Calu3 (cell line): ENCODE measurements at regions not wholly inside any gene's neighbourhood (a gene's known extent, or its start where the extent isn't known, plus 50 kb on each side); places are given as distances from the start of the nearest gene placed in this dataset.

Source experiments
- BruUV-seq: library from RNA; stranded (reverse); fragments of 400-500 nt; replicated peaks from 2 replicates; lab custom pipeline; 2021; lab: Mats Ljungman, UMichigan
- CTCF ChIA-PET: fragments of 300-600 bp; sonication (Branson Sonifier 250); formaldehyde crosslinking; loops from one replicate; lab custom pipeline; 2022; ENCODE audit warnings: antibody characterized with exemption; lab: Charles Lee
- DNase-seq: peaks from one replicate; pipeline ENCODE4 v3.0.0; 2022
- H3K27ac Mint-ChIP-seq: one replicate; pipeline ENCODE4 v1.8.0; 2022; ENCODE audit warnings: mixed read lengths; ENCODE audit not compliant: unreplicated experiment
- H3K27me3 Mint-ChIP-seq: one replicate; pipeline ENCODE4 v1.8.0; 2022; ENCODE audit warnings: mixed read lengths; ENCODE audit not compliant: unreplicated experiment
- H3K36me3 Mint-ChIP-seq: one replicate; pipeline ENCODE4 v1.8.0; 2022; ENCODE audit warnings: mild to moderate bottlenecking, moderate library complexity, mixed read lengths; ENCODE audit not compliant: insufficient read depth, unreplicated experiment
- H3K4me1 Mint-ChIP-seq: one replicate; pipeline ENCODE4 v1.8.0; 2022; ENCODE audit warnings: mild to moderate bottlenecking, low read depth, mixed read lengths; ENCODE audit not compliant: unreplicated experiment
- H3K4me3 Mint-ChIP-seq: one replicate; pipeline ENCODE4 v1.8.0; 2022; ENCODE audit warnings: mild to moderate bottlenecking, low read depth, moderate library complexity, mixed read lengths; ENCODE audit not compliant: unreplicated experiment
- H3K9me3 Mint-ChIP-seq: one replicate; pipeline ENCODE4 v1.8.0; 2022; ENCODE audit warnings: low read depth, mixed read lengths; ENCODE audit not compliant: unreplicated experiment
- CTCF ChIP-seq: fragments of 200-600 bp; IDR thresholded peaks from one replicate; pipeline ENCODE4 v1.8.0; 2022; ENCODE audit warnings: antibody characterized with exemption; ENCODE audit not compliant: unreplicated experiment
- intact Hi-C: fragments of 100-400 bp; cut with micrococcal nuclease; formaldehyde crosslinking; loops from one replicate; pipeline ENCODE4 v1.10.0; 2022; ENCODE audit not compliant: unreplicated experiment

- no TSS peak for BruUV-seq
- Mint-ChIP-seq H3K4me1 (peaks cover 31% of the 10 kb centered on the region), H3K4me3 (no peak overlapping the region), H3K9me3 (no peaks in the 10 kb centered on the region), H3K27me3 (no peaks in the 10 kb centered on the region), H3K36me3 (no peaks in the 10 kb centered on the region), H3K27ac (no peak overlapping the region)
- no peak for DNase-seq
- intact Hi-C loops: no loop called here
- CTCF ChIA-PET: no interaction called here
- no peak for TF ChIP-seq CTCF
Observed at GRCh38 chr18:39788383-39788782, 2166.7 kb upstream of the PIK3C3 start.

- CTCF ChIA-PET: interaction anchor here (1.4 kb wide), 1 partner anchor 11 kb away, joined by 3 read pairs; no protein-coding TSS in a partner anchor
Observed at GRCh38 chr18:39786477-39786876, 2168.6 kb upstream of the PIK3C3 start.

GRCh38 chr18:39784541-39784940 is 2170.5 kb upstream of the PIK3C3 start:
- H3K4me3 Mint-ChIP-seq: no peak overlapping the region
- no peaks in the 10 kb centered on the region for H3K36me3 Mint-ChIP-seq
- intact Hi-C loops: no loop called here
- no peak for TF ChIP-seq CTCF
- no TSS peak for BruUV-seq
- peaks cover 18% of the 10 kb centered on the region for H3K4me1 Mint-ChIP-seq
- no peak overlapping the region for H3K27ac Mint-ChIP-seq
- H3K27me3 Mint-ChIP-seq: no peaks in the 10 kb centered on the region
- no peaks in the 10 kb centered on the region for H3K9me3 Mint-ChIP-seq
- CTCF ChIA-PET: no interaction called here
- no peak for DNase-seq

More at GRCh38 chr18:39786477-39786876, 2168.6 kb upstream of the PIK3C3 start:
- no peaks in the 10 kb centered on the region for H3K27me3 Mint-ChIP-seq
- H3K4me3 Mint-ChIP-seq: no peak overlapping the region
- H3K4me1 Mint-ChIP-seq: peaks cover 20% of the 10 kb centered on the region
- BruUV-seq: no TSS peak
- TF ChIP-seq CTCF: no peak
- DNase-seq: no peak
- H3K36me3 Mint-ChIP-seq: no peaks in the 10 kb centered on the region
- no peaks in the 10 kb centered on the region for H3K9me3 Mint-ChIP-seq
- intact Hi-C loops: no loop called here
- H3K27ac Mint-ChIP-seq: no peak overlapping the region

GRCh38 chr18:39781565-39781964 is 2173.5 kb upstream of the PIK3C3 start:
- Mint-ChIP-seq H3K36me3 (peaks cover 5% of the 10 kb centered on the region), H3K27ac (no peak overlapping the region), H3K4me1 (no peaks in the 10 kb centered on the region), H3K9me3 (no peaks in the 10 kb centered on the region), H3K27me3 (no peaks in the 10 kb centered on the region), H3K4me3 (no peak overlapping the region)
- TF ChIP-seq CTCF: no peak
- CTCF ChIA-PET: no interaction called here
- intact Hi-C loops: no loop called here
- DNase-seq: no peak
- BruUV-seq: no TSS peak
